HepG2 (cell line): ENCODE measurements at regions not wholly inside any gene's neighbourhood (a gene's known extent, or its start where the extent isn't known, plus 50 kb on each side); places are given as distances from the start of the nearest gene placed in this dataset.

Experiments
- CBFB ChIP-seq: sonication (generic); formaldehyde crosslinking; IDR thresholded peaks from 2 replicates; pipeline ENCODE4 v1.4.0; 2020; ENCODE audit warnings: missing genetic modification reagents
- KDM1A ChIP-seq: IDR thresholded peaks from 2 replicates; pipeline ENCODE4 v1.6.1; 2016; ENCODE audit warnings: missing compliant biosample characterization

- TF ChIP-seq CBFB (CRISPR knock-in tag) (no peak), KDM1A (CRISPR knock-in tag) (no peak)
Measured at GRCh38 chr13:103523858-103524257, 457.6 kb upstream of the SLC10A2 start.
